ENCODE measurements at regions not wholly inside any gene's neighbourhood (a gene's known extent, or its start where the extent isn't known, plus 50 kb on each side); places are given as distances from the start of the nearest gene placed in this dataset.

DNA sequence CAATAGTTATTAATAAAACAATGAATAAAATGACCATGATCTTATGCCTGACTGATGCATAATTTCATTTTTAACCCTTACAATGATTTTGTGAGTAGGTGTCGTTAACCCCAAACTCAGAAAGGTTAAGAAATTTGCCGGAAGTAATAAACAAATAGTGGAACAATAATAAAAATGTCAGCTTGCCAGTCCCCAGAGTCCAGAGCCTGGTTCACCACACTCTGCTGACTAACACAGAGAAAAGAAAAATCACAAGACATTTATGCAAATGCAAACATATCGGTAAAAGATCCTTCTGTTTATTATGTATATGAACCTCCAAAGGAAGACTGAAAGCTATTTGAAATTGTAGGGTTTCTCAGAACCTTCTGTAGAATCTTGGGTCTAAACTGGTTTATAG lies 563.7 kb downstream of the EFNB2 start:
- no peak for DNase-seq

DNA sequence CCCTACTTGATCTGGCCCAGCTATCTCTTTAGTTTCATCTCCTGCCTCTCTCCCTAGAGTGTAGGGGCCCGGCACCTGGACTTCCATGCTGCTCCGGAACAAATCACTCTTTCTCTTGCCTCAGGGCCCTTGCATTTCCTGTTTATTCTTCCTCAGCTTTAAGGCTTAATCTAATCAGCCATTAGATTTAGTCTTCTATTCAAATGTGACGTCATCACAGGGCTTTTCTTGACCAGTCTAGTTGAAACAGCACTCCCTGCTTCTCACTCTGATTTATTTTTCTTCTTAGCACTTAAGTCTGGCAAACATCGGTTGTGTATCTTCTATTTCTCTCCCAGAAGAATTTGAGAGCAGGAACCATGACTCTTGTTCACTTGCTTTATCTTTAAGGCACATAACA lies 564.1 kb downstream of the EFNB2 start:
- DNase-seq, result no peak

GRCh38 chr13:105969761-105970160 lies 565.7 kb downstream of the EFNB2 start:
- DNase-seq, result no peak

- DNase-seq, result no peak
These were observed 569.6 kb downstream of the EFNB2 start for GRCh38 chr13:105965910-105966309.

DNA sequence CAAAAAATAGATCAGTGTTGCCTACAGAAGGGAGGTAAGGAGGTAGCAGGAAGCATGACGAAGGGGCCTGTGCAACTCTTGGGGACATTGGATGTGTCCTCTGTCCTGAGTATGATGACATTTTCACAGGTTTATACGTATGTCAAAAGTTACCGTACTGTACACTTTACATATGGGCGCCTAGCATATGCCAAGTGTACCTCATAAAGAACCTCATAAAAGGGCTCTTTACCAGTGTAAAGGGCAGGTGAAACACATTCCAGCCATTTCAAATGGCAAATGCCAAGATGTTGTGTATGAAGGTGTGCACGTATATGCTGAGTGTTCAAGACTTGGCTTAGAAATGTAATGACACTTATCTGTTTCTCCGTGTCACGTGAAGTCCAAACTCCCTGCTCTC lies 573.4 kb downstream of the EFNB2 start:
- DNase-seq, result no peak

GRCh38 chr13:105961438-105961837 lies 574.0 kb downstream of the EFNB2 start:
- DNase-seq, result no peak

DNA sequence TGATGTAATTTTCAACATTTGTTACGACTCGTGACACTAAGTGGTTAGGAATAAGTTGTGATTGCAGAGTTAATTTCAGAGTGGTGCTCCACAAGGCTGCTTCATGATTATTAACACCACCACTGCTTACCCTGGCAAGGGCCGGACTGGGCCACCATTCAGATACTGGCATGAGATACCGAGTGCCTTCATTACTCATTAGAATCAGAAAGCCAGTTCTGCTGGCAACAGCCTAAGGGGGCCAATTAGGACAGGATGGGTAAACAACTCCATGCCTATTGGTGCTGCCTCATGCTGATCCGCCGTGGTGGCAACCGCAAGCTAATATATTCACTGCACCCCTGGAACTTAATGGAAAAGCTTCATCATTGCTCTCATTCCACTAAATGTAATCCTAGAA lies 575.1 kb downstream of the EFNB2 start:
- no peak for DNase-seq

DNA sequence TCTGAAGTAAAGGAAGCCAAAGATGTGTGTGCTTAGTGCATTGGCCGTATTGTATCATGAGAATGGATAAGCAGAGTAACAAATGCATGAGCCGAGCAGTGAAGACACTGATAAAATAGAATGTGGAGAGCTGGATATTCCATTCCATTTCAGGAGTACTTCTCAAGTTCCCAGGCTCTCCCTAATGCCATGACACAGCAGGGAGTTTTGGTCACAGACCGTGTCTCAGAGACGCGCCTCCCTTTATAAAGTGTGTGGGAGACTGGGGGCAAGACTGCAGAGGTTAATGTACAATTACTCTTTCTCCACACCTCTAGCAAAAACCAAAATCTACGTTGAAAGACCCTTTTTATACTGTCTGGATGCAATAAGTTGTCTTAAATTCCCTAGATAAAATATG lies 575.6 kb downstream of the EFNB2 start:
- no peak for DNase-seq

- DNase-seq, result no peak
These were observed 577.6 kb downstream of the EFNB2 start for GRCh38 chr13:105957769-105958438.

GRCh38 chr13:105956921-105957320 lies 578.5 kb downstream of the EFNB2 start:
- DNase-seq, result no peak

- DNase-seq, result no peak
These were observed 582.5 kb downstream of the EFNB2 start for GRCh38 chr13:105952973-105953290.

- DNase-seq, result no peak
These were observed 583.1 kb downstream of the EFNB2 start for GRCh38 chr13:105952233-105952972.

DNA sequence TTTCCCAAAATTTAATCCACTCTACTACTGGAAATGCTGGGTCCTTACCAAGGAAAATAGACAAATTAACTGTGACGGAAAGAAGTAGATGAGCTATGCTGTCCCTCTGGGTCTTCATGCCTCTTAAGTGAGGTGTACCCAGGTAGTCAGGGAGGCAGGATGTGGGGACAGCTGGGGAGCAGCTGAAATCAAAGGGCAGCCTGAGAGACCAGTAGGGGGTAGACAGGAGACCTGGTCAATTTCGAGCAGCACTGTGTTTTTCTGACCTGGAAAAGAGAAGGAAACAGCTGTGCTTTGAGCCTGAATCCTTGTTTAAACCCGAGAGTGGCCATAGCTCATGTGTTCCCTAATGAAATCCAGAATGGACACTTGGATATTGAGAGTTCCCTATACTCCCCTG lies 587.3 kb downstream of the EFNB2 start:
- DNase-seq, result no peak

DNA sequence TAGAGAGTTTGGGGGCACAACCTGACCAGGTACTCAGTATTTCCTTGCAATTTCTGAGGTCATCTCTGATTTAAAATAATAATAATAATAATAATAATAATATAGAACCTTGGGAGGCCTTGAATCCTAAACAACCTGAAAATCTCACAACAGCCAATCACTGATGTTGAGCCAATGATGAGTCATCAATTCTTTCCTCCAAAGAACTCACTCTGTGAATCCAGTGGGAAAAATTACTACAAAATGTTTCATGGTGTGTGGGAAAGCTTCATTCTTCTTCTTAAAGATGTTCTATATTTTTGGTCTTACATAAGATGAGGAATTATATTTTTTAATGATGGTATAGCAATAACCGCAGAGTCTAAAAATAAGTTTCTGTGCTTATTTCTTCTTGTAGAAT lies 594.6 kb downstream of the EFNB2 start:
- DNase-seq, result no peak

- DNase-seq, result no peak
These were observed 598.0 kb downstream of the EFNB2 start for GRCh38 chr13:105937451-105937850.

- DNase-seq, result no peak
These were observed 598.6 kb downstream of the EFNB2 start for GRCh38 chr13:105936816-105937215.

GRCh38 chr13:105929505-105929904 lies 606.0 kb downstream of the EFNB2 start:
- DNase-seq, result no peak

DNA sequence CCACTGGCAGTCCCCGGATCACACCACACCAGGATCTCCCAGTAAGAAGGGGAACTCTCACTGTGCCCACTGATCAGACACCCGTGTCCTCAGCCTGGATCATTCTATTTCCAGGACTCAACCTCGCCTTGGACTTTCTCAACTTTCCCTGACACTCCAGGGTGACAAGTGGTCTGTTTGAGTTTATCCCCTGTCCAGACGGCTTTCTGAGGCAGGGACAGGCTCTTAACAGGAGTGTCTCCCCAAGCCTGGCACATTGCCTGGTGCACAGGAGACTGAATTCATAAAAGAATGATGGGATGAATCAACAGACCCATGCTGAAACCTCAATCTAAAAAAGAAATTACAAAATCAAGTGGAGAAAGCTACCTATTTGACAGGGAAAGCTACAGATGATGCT lies 606.6 kb downstream of the EFNB2 start:
- no peak for DNase-seq

DNA sequence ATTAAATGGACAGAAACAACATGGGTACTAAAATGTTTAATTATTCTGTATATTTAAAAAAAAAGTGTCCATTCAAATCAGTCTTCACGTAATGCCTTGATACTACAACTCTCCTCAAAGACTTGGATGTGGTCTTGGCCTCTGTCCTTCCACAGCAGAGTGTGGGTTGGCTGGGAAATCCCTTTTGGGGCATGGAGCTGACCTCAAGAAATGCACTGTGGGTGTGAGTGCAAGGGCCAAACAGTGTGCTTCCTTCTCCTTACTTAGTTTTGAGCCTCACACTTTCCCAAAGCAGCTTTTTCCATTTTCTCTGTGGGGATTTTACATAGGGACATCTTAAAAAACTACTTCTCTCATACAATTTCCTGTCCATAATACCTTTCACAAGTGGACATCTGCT lies 607.4 kb downstream of the EFNB2 start:
- no peak for DNase-seq

DNA sequence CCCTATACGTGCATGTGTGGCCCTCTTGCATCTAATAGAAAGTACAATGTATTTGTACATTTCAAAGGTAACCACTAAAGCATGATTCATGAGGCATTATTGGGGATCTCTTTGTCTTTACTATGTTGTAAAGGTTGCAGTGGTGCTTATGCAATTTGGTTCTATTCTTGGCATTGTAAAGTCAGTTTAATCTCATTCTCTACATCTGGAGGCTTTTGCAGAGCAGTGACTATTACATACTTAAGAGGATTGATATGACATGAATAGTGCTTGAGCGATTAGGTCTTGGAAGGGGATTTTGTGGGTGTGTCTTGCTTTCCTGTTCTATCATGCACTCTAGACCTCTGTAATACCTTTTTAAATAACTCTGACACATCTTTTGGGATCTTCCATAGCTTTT lies 610.0 kb downstream of the EFNB2 start:
- DNase-seq, result no peak

DNA sequence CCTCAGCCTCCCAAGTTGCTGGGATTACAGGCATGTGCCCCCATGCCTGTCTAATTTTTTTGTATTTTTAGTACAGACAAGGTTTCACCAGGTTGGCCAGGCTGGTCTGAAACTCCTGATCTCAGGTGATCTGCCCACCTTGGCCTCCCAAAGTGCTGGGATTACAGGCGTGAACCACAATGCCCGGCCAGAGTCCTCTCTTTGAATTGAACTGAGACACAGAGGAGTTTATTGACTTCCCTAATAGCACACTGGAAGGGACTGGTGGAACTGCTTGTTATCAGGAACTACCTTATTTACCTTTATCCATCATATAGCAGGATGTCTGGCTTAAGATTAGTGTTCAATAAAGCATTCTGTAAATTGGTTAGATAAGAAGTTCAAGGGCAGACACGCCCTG lies 613.8 kb downstream of the EFNB2 start:
- no peak for DNase-seq

DNA sequence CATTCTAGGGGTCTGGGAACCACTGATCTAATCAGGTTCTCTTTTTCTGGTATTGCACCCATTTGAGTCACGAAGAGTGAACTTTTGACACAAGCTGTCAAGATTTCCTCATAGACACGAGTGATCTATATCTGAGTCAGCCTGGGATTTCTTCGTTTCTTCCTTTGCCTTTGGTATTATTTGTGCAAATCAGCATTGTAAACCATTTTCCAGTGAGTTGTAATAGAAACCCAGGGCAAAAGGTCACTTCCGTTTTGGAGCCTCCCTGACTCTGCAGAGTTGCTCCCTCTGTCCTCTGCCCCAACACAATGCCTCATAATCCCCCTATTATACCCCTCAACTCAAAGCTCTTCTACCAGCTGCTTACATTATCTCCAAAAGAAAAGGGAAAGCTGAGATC lies 615.1 kb downstream of the EFNB2 start:
- DNase-seq, result no peak

DNA sequence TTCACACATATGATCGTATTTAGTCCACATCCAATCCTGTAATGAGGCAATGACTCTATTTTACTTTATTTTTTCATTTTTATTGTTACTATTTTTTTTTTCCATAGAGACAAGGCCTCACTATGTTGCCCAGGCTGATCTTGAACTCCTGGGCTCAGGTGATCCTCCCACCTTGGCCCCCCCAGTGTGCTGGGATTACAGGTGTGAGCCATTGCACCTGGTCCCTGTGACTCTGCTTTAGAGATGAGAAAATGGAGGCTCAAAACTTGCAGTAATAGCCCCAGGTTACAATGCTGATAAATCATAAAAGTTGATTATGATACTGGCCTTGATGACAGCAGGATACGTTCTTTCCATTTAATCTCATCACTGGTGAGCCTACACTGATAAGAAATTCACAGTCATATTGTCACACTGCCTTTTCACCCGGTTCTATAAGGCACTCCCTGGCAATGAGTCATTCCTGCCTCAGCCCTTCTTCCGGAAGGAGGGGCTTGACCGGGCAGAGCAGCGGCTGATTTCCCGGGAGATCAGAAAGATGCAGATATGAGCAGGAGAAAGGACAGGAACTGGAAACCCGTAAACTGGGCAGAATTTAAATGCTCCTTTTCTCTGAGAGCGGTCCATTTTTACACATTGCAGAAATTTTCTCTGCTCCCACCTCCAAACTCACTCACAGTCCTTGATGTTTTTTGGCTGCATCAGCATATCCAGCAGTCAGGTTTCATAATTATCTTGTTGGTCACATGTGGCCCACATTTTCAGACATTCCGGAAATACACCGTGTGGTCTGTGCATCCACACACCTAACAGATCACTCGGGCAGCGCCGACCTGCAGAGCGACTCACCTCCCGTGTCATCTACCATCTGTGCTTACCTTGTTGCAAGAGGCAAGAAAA lies 616.4 kb downstream of the EFNB2 start:
- DNase-seq, result no peak
